ENCODE measurements at regions not wholly inside any gene's neighbourhood (a gene's known extent, or its start where the extent isn't known, plus 50 kb on each side); places are given as distances from the start of the nearest gene placed in this dataset.
"Not testable (repeated sequence)": the region's sequence is repeated elsewhere in the genome, so short reads cannot be mapped to it uniquely, and the experiment has no call there.

GRCh38 chrX:35406386-35406785 lies 391.8 kb upstream of the MAGEB16 start:
- DNase-seq (ENCODE audit: low spot score), result no peak

DNA sequence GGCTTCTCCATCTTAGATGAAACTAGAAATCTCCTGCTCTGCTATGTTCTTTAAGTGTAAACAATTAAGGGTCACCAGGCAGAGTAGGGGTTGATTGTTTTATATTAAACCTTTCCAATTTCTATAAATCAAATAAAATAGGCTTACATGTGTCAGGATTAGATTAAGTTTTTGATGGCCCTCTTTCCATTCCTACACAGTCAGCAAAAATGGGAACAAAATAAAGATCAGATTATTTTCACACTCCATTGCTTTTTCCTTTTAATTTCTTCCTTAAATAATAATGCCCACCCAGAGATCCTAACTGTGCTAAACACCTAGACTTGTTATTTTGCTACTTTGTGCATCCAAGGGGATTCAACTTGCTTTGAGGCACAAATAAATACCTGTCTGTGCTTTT lies 381.4 kb upstream of the MAGEB16 start:
- no peak for DNase-seq (ENCODE audit: low spot score)

DNA sequence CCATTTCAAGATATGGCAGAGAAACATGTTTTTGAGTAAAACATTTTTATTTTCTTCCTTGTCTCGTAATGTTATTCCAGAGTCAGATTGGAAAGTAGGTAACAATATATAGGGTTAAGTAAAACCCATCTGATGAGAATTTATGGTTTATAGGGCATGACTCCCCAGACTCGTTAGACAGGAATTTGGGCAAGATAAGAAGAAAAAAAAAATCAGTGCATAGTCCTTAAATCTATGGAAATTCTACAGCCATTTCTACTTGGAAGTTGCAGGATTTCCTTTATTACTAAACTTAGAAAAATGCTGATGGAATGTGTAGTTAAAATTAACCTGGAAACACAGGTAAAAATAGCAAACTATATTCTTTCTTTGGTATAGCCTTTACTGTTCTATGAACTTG lies 366.1 kb upstream of the MAGEB16 start:
- DNase-seq (ENCODE audit: low spot score), result no peak

DNA sequence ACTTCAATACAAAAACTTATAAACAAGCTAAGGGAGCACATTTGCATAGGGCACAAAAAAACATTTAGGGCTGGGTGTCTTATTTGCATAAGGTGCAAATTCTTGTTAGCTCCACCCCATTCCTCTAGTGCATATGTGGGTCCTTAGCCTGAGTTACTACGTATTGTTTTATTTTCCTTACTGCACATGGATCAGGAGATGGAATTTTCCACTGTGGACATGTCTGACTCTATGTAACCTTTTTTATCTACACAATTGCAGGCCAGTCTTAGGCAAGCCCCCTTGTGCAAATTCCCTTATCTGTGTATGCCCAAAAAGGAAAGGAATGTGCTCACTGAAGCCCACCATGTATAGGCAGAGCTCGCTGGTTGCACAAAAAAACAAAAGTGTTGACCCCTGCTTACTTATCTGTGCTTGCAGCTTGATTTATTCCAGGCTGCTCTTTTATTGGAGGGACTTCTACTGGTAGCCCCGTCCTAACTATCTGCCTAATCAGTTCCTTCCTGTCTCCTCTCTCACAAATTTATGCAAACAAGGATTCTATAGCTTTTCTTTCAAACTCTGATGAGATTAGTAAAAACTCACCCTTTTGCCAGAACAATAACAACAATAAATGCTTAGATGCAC lies 359.0 kb upstream of the MAGEB16 start:
- no peak for DNase-seq (ENCODE audit: low spot score)

DNA sequence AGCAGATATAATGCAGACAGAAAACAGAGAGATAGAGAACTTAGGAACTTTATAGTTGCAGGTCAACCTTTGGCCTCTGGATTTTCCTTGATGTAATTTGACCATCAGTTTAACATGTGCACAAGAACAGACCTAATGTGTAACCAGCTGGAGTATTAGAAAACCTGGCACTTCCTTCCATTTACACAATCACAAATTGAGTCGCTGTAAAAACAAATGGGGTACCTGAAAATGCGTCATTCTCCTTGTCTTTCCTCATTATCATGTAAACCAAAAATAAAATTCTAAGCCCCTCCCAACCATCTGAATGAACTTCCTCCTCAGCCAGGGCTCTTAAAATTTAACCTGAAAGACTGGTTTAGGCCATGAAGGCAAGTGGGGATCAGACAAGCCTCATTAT lies 358.4 kb upstream of the MAGEB16 start:
- DNase-seq (ENCODE audit: low spot score), result no peak

DNA sequence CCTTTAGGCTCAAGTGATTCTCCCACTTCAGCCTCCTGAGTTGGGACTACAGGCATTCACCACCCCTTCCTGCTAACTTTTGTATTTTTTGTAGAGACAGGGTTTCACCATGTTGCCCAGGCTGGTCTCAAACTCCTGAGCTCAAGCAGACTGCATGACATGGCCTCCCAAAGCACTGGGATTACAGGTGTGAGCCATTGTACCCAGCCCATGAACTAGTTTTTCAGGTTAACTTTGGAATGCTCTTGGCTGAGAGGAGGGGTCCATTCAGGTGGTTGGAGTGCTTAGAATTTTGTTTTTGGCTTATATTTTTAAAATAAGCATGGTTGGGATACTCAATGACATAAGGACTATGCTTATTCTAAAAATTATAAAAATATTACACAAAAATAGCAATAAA lies 355.7 kb upstream of the MAGEB16 start:
- DNase-seq (ENCODE audit: low spot score), result no peak

- DNase-seq (ENCODE audit: low spot score), result not testable (repeated sequence)
These were observed 355.0 kb upstream of the MAGEB16 start for GRCh38 chrX:35443091-35443582.

- DNase-seq (ENCODE audit: low spot score), result no peak
These were observed 353.3 kb upstream of the MAGEB16 start for GRCh38 chrX:35444671-35445355.

- no peak for DNase-seq (ENCODE audit: low spot score)
These were observed 352.2 kb upstream of the MAGEB16 start for GRCh38 chrX:35445912-35446311.

DNA sequence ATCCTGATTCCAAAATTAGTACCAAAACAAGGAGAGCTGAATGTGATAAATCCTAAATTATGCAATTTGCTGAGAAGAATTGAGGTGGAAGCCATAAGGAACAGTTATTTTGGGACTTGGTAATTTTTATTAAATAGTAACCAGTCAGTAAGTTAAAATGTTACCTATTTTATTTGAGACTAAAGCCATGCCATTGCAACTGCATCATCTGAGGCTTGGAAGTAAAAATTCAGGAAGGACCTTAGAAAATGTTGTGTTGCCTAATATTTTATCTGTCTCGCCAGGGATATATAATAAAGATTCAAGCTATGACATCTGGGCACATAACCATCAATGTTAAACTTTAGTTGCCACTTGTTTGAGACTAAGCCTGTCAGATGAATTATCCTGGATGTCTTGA lies 341.3 kb upstream of the MAGEB16 start:
- DNase-seq (ENCODE audit: low spot score), result no peak

DNA sequence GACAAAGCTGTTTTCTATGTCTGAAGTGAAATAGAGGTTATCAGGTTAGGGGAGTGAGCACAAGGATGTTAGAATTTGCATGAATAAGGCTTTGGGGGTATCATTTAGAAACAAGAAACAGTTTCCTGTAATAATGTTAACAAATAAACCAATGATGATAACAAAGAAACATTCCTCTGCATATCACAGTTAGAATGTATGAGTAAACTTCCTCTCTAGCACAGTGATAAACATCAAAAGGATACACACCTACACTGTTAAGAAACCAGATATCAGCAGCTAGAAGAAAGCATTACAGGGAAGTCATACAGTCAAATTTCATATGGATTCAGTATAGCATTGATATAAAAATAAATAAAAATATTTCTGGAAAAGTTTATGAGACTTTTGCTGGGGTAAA lies 340.0 kb upstream of the MAGEB16 start:
- DNase-seq (ENCODE audit: low spot score), result no peak

GRCh38 chrX:35461164-35461563 lies 337.0 kb upstream of the MAGEB16 start:
- DNase-seq (ENCODE audit: low spot score), result no peak

GRCh38 chrX:35496671-35497070 lies 301.5 kb upstream of the MAGEB16 start:
- not testable (repeated sequence) for DNase-seq (ENCODE audit: low spot score)

GRCh38 chrX:35497453-35497852 lies 300.7 kb upstream of the MAGEB16 start:
- DNase-seq (ENCODE audit: low spot score), result not testable (repeated sequence)

- DNase-seq (ENCODE audit: low spot score), result no peak
These were observed 298.9 kb upstream of the MAGEB16 start for GRCh38 chrX:35499071-35499862.

GRCh38 chrX:35507701-35508100 lies 290.4 kb upstream of the MAGEB16 start:
- no peak for DNase-seq (ENCODE audit: low spot score)

GRCh38 chrX:35548003-35548402 lies 250.1 kb upstream of the MAGEB16 start:
- DNase-seq (ENCODE audit: low spot score), result not testable (repeated sequence)

GRCh38 chrX:35557916-35558315 lies 240.2 kb upstream of the MAGEB16 start:
- no peak for DNase-seq (ENCODE audit: low spot score)

DNA sequence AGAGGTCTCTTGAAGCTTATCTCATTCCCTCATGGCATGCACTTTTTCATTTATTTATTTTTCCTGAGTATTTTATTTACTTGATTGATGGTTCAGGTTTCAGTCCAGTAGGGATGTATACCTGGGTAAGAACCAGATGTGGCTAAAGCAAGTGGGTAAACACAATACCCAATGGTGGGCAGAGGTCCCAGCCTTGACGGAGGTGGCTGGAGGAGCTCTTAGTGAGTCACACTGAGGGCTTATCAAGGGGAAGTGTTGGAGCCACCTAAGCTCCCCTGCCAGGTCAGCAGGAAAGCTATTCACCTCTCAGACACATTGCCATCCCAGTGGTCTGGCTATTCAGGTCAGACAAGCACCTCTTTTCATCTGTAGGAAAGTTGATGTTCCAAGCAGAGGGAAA lies 236.2 kb upstream of the MAGEB16 start:
- no peak for DNase-seq (ENCODE audit: low spot score)

GRCh38 chrX:35562395-35562794 lies 235.7 kb upstream of the MAGEB16 start:
- DNase-seq (ENCODE audit: low spot score), result no peak

GRCh38 chrX:35590210-35590609 lies 207.9 kb upstream of the MAGEB16 start:
- DNase-seq (ENCODE audit: low spot score), result no peak

DNA sequence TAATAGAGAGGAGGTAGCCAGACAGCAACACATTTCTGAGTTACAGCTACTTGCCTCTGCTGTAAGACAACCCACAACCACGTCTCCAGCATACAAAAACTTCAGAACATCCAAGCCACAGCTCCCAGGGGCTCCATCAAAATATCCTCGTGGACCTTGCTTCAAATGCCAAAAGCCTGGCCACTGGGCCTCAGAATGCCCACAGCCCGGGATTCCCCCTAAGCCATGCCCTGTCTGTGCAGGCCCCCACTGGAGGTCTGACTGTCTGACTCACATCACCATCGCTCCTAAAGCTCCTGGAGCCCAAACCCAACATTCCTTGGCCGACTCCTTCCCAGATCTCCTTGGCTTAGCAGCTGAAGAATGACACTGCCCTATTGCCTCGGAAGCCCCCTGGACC lies 186.6 kb upstream of the MAGEB16 start:
- not testable (repeated sequence) for DNase-seq (ENCODE audit: low spot score)

DNA sequence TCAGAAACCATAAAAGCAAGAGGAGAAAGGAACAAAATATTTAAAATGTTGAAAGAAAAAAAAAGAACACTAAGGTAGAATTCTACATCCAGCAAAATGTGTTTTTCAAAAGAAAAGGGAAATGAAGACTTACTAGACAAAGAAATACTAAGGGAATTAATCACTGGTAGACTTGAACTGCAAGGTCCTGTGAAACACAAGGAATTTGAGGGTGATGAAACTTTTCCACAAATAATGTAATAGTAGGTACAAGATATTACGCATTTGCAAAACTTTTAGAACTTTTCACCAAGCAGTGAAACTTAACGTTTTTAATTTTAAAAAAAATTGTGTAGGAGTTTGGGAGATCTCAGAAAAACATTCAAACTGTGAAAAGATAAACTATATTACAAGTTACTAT lies 180.3 kb upstream of the MAGEB16 start:
- no peak for DNase-seq (ENCODE audit: low spot score)
